HFFc6 (cell line): ENCODE measurements at regions not wholly inside any gene's neighbourhood (a gene's known extent, or its start where the extent isn't known, plus 50 kb on each side); places are given as distances from the start of the nearest gene placed in this dataset.

Source experiments
- DNase-seq: peaks from one replicate; pipeline ENCODE4 v3.0.0-alpha.2; 2018
- H3K27ac Mint-ChIP-seq: 2 replicates; pipeline ENCODE4 v1.8.0; 2020; ENCODE audit warnings: mild to moderate bottlenecking, mixed read lengths
- H3K27me3 Mint-ChIP-seq: 2 replicates; pipeline ENCODE4 v1.8.0; 2021; ENCODE audit warnings: mild to moderate bottlenecking, moderate library complexity, mixed read lengths; ENCODE audit not compliant: insufficient read depth
- H3K36me3 Mint-ChIP-seq: 2 replicates; pipeline ENCODE4 v1.8.0; 2021; ENCODE audit warnings: low read depth, mixed read lengths
- H3K4me1 Mint-ChIP-seq: 2 replicates; pipeline ENCODE4 v1.8.0; 2020; ENCODE audit warnings: low read depth, mixed read lengths
- H3K4me3 Mint-ChIP-seq: 2 replicates; pipeline ENCODE4 v1.8.0; 2020; ENCODE audit warnings: mild to moderate bottlenecking, moderate library complexity, mixed read lengths
- H3K9me3 Mint-ChIP-seq: 2 replicates; pipeline ENCODE4 v1.8.0; 2020; ENCODE audit warnings: mild to moderate bottlenecking, mixed read lengths
- CTCF ChIP-seq: fragments of 200-600 bp; sonication (generic); IDR thresholded peaks from 2 replicates; pipeline ENCODE4 v1.5.0; 2021; ENCODE audit warnings: antibody characterized with exemption, mild to moderate bottlenecking

GRCh38 chr17:77308861-77309726 is 168.3 kb downstream of the SEC14L1 start:
- H3K36me3 Mint-ChIP-seq = no peaks in the 10 kb centered on the region
- peak; percentile 82 for DNase-seq

GRCh38 chr17:77310336-77310735 is 169.6 kb downstream of the SEC14L1 start:
- Mint-ChIP-seq H3K4me1 (peaks cover 44% of the 10 kb centered on the region), H3K9me3 (no peaks in the 10 kb centered on the region), H3K36me3 (no peaks in the 10 kb centered on the region), H3K27me3 (peaks cover 4% of the 10 kb centered on the region), H3K27ac (no peak overlapping the region), H3K4me3 (no peak overlapping the region)
- TF ChIP-seq CTCF = no peak
- DNase-seq = no peak

More at GRCh38 chr17:77308861-77309726, 168.3 kb downstream of the SEC14L1 start:
- TF ChIP-seq CTCF = no peak
- Mint-ChIP-seq H3K4me3 (peak overlapping the region; percentile 75), H3K27ac (peak overlapping the region; percentile 90), H3K9me3 (no peaks in the 10 kb centered on the region), H3K4me1 (peaks cover 56% of the 10 kb centered on the region), H3K27me3 (peaks cover 4% of the 10 kb centered on the region)

- Mint-ChIP-seq H3K36me3 (no peaks in the 10 kb centered on the region), H3K27me3 (peaks cover 4% of the 10 kb centered on the region), H3K9me3 (no peaks in the 10 kb centered on the region), H3K4me3 (no peak overlapping the region), H3K4me1 (peaks cover 52% of the 10 kb centered on the region), H3K27ac (no peak overlapping the region)
- TF ChIP-seq CTCF = no peak
- no peak for DNase-seq
Measured at GRCh38 chr17:77311371-77311981, 170.7 kb downstream of the SEC14L1 start.

GRCh38 chr17:77312061-77312701 is 171.4 kb downstream of the SEC14L1 start:
- H3K9me3 Mint-ChIP-seq = no peaks in the 10 kb centered on the region
- no peak overlapping the region for H3K4me3 Mint-ChIP-seq
- H3K27ac Mint-ChIP-seq = no peak overlapping the region
- peaks cover 58% of the 10 kb centered on the region for H3K4me1 Mint-ChIP-seq
- DNase-seq = no peak
- no peaks in the 10 kb centered on the region for H3K36me3 Mint-ChIP-seq
- TF ChIP-seq CTCF = no peak
- no peaks in the 10 kb centered on the region for H3K27me3 Mint-ChIP-seq

- Mint-ChIP-seq H3K27me3 (no peaks in the 10 kb centered on the region), H3K4me3 (no peak overlapping the region), H3K4me1 (peaks cover 51% of the 10 kb centered on the region), H3K27ac (no peak overlapping the region), H3K9me3 (no peaks in the 10 kb centered on the region), H3K36me3 (no peaks in the 10 kb centered on the region)
- no peak for TF ChIP-seq CTCF
- DNase-seq = peak; percentile 46
Measured at GRCh38 chr17:77312786-77313599, 172.2 kb downstream of the SEC14L1 start.
